NCI-H446 (cell line): ENCODE measurements at regions not wholly inside any gene's neighbourhood (a gene's known extent, or its start where the extent isn't known, plus 50 kb on each side); places are given as distances from the start of the nearest gene placed in this dataset.
A peak's percentile ranks its signal among the peaks of the same experiment; 100 is the strongest.

Experiments used
- DNase-seq, 2 experiments: peaks; one replicate each; lab custom pipeline; 2025; lab: John Stamatoyannopoulos, UW

DNA sequence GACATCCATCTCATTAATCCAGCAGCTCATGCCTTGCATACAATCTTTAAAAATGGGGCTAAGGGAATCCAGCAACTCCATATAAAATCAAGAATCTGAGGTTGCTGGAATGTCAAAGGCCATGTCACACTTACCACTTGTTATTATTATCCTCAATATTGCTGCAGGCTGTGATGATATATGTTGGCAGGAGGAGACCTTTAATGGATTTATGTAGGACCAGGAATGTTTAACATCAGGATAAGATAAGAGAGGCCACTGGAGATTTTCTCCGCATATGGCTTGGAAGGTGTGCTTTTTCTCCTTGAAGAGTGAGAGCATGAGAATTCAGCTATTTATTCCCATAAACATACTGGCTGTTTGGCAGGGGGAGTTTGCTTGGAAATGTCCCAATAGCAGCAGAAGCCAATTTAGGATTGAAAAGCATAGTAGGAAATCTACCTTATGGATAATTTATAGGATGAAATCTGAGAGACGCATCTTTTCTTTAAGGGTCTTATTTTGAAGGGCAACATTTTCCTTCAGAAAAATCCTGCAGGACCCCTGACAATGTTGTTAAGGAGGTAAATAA lies 481.4 kb downstream of the AGTPBP1 start:
- DNase-seq, result no peak

DNA sequence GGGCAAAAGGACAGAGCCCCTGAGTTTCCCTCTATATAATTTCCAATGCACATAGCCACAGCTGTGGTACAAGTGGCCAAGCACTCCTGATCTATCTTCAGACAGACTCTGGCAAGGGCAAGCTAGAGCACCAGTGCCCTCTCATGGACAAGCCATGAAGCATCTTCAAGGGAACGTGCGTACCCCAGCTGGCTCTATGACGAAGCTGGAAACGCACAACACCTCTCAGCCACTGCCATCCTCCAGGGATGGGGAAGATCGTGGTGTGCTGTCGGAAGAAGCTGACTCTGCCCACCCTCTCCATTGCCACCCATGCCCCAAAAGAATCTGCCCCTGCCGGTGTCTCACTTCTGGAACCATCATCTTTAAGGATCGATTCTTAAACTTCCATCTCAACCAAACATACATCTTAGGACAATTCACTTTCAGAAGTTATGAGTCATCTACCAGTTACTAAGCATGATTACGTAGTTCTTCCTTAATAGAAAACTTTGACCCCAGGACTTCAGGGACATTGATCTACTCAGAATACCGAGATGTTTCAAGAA lies 482.9 kb downstream of the AGTPBP1 start:
- DNase-seq, result peak in 1 of 2 experiments; percentile 3

- no peak for DNase-seq
These were observed 483.5 kb downstream of the AGTPBP1 start for GRCh38 chr9:85258236-85258635.

- DNase-seq, result no peak
These were observed 492.5 kb downstream of the AGTPBP1 start for GRCh38 chr9:85249313-85249621.

DNA sequence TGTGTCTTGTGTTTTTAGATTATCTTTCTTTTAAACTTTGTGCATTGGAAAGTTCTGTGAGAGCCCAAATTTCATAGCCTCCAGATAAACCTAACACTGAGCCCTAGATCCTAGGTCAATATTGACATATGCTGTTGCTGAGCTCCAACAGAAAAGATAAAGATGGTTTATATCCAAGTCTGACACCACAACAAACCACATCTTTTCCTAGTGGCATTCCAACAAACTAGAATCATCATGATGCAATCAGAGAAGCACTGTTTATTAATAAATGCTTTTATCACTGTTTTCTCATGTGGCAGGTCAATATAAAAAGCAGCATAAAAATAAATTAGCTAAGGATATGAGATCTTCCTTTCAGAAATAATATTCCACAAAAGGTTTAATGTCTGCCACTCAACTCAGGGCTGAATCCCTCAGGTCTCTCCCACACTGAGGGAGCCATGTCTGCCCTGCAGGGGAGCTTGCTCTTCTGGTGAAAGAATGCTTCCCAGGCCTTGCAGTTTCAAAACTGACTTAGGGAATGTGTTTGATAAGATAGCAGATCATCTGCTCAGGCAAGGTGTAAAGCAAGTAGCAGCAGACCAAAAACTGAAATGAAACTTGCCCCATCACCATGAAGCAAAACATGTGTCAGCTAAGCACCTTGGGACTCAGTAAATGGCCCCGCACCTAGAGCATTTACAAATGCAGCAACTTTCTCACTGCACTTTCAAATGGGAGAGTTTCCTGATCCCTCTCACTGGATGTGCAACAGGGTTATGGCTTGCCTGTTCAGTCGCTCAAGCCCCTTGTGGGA lies 493.0 kb downstream of the AGTPBP1 start:
- DNase-seq, result no peak

DNA sequence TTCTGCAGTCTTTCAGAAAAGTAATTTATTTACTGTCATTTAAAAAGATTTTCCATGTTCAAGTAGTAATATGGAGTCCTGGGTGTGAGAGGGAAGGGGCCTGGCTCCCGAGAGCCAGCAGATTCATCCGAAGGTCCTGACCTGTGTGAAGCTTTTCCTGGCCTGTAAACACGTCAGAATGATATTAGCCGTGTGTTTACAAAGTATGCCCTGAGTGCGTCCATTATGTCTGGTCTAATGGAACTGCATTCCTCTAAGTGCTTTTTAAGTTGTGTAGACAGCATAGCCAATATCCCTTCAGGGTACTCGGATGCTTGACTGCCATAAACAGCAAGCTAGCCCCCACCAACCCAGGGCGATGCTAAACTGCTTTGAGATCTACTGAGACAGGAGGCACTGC lies 495.2 kb downstream of the AGTPBP1 start:
- no peak for DNase-seq

GRCh38 chr9:85244856-85245255 lies 496.9 kb downstream of the AGTPBP1 start:
- DNase-seq, result no peak

DNA sequence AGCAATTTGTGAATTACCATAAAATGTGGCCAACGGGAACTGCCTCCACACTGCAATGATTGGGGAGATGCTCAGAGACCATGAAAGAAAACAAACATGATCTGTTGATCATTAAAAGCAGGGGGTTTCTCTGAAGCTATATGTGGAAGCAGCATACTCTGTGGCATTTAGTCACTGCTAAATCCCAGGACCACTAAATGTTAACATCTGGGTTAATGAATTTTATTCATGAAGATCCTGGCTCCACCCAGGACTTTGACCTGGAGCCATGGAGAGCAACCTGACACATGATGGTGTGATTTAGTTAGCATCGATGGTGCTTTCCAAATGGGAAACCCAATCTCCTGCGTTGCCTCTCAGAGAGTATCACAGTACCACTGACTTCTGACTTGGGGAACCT lies 497.8 kb downstream of the AGTPBP1 start:
- DNase-seq, result no peak

- DNase-seq, result no peak
These were observed 504.3 kb downstream of the AGTPBP1 start for GRCh38 chr9:85237478-85237877.

GRCh38 chr9:85230081-85230480 lies 511.7 kb downstream of the AGTPBP1 start:
- no peak for DNase-seq

- DNase-seq, result no peak
These were observed 513.5 kb downstream of the AGTPBP1 start for GRCh38 chr9:85228111-85228855.

DNA sequence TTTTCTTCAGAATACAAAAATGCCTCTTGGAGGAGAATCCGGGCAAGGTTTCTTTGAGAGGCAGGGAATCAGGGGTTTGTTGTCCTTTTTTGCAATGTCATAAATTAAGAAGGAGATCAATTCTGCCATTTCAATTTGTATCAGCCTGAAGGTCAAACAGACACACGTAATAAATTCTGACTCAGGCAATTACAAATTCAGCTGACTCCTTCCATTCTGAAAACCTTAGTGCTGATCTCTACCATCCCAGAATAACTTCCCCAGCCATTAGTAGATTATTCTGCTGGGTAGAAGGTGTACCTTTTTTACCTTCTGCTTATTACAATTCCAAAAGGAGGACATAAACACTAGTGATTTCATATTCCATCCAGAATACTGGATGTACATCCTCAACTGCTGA lies 516.6 kb downstream of the AGTPBP1 start:
- DNase-seq, result no peak

DNA sequence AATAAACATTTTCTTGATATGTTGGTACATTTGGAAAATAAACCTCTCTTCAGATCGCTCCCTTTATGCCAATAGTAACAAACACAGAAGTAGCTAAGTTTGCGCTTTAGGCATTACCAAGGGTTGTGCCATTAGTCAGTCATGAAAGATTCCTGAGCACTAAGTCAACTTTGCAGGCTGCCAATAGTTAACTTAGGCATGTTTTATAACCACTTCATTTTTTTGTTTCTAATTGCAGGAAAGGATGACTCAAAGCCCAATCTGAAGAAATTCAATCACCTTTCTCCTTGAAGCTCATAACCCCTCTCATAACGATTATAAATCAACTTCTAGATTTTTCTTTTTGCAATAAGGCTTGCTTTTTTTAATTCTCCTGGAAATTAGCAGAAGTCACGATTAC lies 517.0 kb downstream of the AGTPBP1 start:
- no peak for DNase-seq

GRCh38 chr9:85224301-85224700 lies 517.5 kb downstream of the AGTPBP1 start:
- DNase-seq, result no peak

DNA sequence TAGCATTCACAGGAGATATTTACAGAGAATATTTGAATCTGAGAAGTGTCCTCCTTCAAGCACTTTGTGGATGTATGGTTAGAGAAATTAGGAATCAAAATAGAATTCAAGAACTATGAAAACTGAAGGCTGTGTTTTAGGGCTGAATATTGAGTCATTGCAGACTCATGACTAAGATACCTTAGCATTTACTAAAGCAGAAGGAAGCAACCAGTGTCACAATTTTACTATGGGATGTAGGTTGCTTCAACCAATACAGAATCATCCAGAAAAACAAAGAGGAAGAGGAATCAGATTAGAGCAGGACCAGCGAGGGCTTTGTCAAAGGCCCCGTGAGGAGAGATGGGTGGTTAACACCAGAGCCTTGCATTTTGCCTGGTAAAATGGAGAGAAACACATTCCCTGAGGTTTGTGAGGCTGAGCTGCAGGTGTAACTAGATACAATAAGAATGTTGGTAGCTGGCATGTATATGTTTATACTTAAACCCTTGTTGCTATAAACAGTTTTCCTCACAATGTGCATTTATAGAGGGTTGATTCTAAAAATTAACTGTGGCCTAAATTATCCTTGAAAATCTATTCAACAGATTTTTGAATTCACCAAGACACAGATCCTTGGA lies 518.1 kb downstream of the AGTPBP1 start:
- no peak for DNase-seq

DNA sequence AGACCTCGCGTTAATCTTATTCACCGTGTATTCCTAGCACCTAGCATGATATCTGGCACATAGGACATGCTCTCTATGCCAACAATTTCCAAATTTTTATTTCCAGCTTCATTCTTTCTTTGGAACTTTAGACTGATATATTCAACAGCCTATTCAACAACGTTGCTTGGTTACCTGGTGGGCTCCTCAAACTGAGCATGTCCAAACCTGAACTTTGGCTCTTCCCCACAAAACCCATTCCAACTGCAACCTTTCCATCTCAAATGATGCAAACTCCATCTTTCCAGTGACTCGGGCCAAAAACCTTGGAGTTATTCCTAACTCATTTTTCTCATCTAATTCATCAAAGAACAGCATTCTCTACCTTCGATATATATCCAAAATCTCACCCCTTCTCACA lies 525.2 kb downstream of the AGTPBP1 start:
- DNase-seq, result no peak

- no peak for DNase-seq
These were observed 525.8 kb downstream of the AGTPBP1 start for GRCh38 chr9:85215961-85216360.

- no peak for DNase-seq
These were observed 526.3 kb downstream of the AGTPBP1 start for GRCh38 chr9:85215416-85215815.

DNA sequence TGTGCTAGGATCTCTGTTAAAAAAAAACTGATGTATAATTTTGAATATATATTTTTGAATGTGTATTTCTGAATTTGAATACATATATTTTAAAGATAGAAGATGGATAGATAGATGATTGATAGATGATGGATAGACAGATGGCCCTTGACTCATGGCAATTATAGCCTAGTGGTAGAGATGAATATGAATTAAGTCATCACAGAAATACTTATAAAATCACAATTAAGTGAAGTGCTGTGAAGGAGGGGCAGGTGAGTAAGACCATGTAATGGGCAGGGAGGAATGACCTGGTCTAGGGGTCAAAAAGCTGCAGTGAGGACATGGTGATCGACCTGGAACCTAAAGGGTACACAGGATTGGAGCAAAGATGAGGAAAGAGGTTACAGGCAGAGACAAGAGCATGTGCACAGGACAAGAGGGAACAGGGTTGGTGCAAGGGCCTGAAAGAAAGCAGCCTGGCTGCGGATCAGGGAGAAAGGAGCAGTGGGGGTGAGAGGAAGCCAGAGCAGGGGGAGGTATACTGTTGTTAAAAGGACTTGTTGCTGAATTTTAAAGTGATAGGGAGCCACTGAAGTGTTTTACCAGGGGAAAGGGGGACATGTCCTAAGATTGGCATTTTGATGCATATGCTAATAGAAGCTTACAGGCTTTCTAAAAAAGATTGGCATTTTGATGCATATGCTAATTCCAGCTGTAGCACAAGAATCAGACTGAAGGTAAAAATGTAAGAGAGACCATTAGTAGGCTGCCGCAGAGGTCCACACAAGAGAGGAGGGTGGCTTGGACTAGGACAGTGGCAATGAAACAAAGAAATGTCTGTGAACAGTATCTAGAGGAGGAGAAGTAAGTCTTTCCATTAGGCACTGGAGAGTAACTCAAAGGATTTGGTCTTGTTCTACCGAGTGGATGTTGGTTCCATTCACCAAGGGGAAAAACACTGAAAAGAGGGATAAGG lies 527.8 kb downstream of the AGTPBP1 start:
- no peak for DNase-seq

GRCh38 chr9:85212887-85213286 lies 528.9 kb downstream of the AGTPBP1 start:
- no peak for DNase-seq

DNA sequence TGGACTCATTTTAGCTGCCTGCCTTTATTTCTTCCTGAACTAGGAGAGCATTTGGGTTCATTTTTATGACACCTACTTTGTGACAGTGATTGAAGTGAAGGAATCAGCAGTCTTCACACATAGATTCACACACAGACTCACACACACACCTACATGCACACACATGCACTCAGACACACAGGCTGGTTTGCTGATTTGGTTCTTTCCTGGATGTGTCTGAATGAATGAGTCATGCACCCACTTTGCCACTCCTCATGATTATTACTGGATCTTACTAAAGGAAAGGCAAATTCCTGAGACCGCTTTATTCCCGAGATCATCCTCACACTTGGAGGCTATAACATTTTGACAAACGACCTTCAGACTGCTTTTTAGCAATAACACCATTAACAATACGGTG lies 529.5 kb downstream of the AGTPBP1 start:
- no peak for DNase-seq
